Smooth muscle cell (in vitro differentiated cells): ENCODE measurements at regions not wholly inside any gene's neighbourhood (a gene's known extent, or its start where the extent isn't known, plus 50 kb on each side); places are given as distances from the start of the nearest gene placed in this dataset.

Experiments
- DNase-seq: peaks from one replicate; lab custom pipeline; 2025; ENCODE audit not compliant: unreplicated experiment; lab: John Stamatoyannopoulos, UW
- H2AFZ ChIP-seq: fragments of 200-600 bp; sonication (generic); 2 replicates; pipeline ENCODE4 v1.6.0; 2016; ENCODE audit warnings: antibody characterized with exemption, low read depth, mild to moderate bottlenecking
- H3F3A ChIP-seq: fragments of 200-600 bp; sonication (generic); 2 replicates; pipeline ENCODE4 v1.6.0; 2017; ENCODE audit warnings: antibody characterized with exemption, low read depth
- H3K27ac ChIP-seq: fragments of 200-600 bp; sonication (generic); 2 replicates; pipeline ENCODE4 v1.5.1; 2016; ENCODE audit warnings: low read depth, mild to moderate bottlenecking
- H3K27me3 ChIP-seq: fragments of 200-600 bp; sonication (generic); 2 replicates; pipeline ENCODE4 v1.6.1; 2016; ENCODE audit warnings: low read depth, mild to moderate bottlenecking
- H3K36me3 ChIP-seq: fragments of 200-600 bp; sonication (generic); 2 replicates; pipeline ENCODE4 v1.5.1; 2016; ENCODE audit warnings: low read depth
- H3K4me1 ChIP-seq: fragments of 200-600 bp; sonication (generic); 2 replicates; pipeline ENCODE4 v1.5.1; 2016; ENCODE audit warnings: low read depth
- H3K4me2 ChIP-seq: fragments of 200-600 bp; sonication (generic); 2 replicates; pipeline ENCODE4 v1.6.0; 2016; ENCODE audit warnings: mild to moderate bottlenecking
- H3K4me3 ChIP-seq: fragments of 200-600 bp; sonication (generic); 2 replicates; pipeline ENCODE4 v1.5.1; 2016; ENCODE audit warnings: mild to moderate bottlenecking
- H3K79me2 ChIP-seq: fragments of 200-600 bp; sonication (generic); 2 replicates; pipeline ENCODE4 v1.6.0; 2016; ENCODE audit warnings: low read depth, mild to moderate bottlenecking
- H3K9ac ChIP-seq: fragments of 200-600 bp; sonication (generic); 2 replicates; pipeline ENCODE4 v1.6.0; 2016; ENCODE audit warnings: low read depth
- H3K9me3 ChIP-seq: fragments of 200-600 bp; sonication (generic); replicated peaks from 2 replicates; pipeline ENCODE4 v1.5.1; 2016; ENCODE audit warnings: low read depth
- H4K20me1 ChIP-seq: fragments of 200-600 bp; sonication (generic); 2 replicates; pipeline ENCODE4 v1.6.0; 2016; ENCODE audit warnings: low read depth
- WGBS: methylation state at CpG from one replicate; pipeline ENCODE4 v1.1.7; 2016; ENCODE audit warnings: low lambda C conversion rate; 5-methylcytosine and 5-hydroxymethylcytosine counted together
- TF ChIP-seq, protein P1 (sequence below): fragments of 200-600 bp; sonication (generic); IDR thresholded peaks from 2 replicates; pipeline ENCODE4 v1.5.1; 2017; ENCODE audit warnings: borderline replicate concordance, mild to moderate bottlenecking, antibody characterized with exemption; ENCODE audit not compliant: insufficient read depth, poor library complexity, severe bottlenecking

DNA sequence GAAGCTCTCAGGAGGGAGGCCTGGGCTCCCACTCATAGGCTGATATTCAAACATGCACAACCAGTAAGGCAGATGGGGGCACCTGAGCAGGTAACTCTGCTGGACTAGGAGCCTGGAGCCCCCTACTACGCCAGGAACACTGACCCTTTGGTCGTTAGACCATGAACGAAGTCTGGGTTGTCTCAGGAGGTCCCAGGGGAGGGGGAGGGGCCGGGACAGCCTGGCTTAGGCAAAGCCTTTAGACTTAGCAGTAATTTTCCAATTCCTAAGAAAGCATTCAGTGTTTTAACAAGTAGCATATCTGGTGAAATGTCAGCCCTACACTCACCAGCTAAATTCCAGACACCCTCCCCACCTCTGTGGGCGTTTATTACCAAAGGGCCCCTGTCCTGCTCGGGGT is 67.4 kb upstream of the ST8SIA2 start:
- H3K4me2 ChIP-seq: no peak overlapping the region
- H2AFZ ChIP-seq: no peak overlapping the region
- TF ChIP-seq, protein P1, sequence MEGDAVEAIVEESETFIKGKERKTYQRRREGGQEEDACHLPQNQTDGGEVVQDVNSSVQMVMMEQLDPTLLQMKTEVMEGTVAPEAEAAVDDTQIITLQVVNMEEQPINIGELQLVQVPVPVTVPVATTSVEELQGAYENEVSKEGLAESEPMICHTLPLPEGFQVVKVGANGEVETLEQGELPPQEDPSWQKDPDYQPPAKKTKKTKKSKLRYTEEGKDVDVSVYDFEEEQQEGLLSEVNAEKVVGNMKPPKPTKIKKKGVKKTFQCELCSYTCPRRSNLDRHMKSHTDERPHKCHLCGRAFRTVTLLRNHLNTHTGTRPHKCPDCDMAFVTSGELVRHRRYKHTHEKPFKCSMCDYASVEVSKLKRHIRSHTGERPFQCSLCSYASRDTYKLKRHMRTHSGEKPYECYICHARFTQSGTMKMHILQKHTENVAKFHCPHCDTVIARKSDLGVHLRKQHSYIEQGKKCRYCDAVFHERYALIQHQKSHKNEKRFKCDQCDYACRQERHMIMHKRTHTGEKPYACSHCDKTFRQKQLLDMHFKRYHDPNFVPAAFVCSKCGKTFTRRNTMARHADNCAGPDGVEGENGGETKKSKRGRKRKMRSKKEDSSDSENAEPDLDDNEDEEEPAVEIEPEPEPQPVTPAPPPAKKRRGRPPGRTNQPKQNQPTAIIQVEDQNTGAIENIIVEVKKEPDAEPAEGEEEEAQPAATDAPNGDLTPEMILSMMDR: no peak
- H3K27ac ChIP-seq: no peak overlapping the region
- H3K9me3 ChIP-seq: no peaks in the 10 kb centered on the region
- no peak overlapping the region for H3K4me3 ChIP-seq
- peaks cover 12% of the 10 kb centered on the region for H3K27me3 ChIP-seq
- no peaks in the 10 kb centered on the region for H4K20me1 ChIP-seq
- H3K4me1 ChIP-seq: peaks cover 12% of the 10 kb centered on the region
- no peak for DNase-seq
- H3F3A ChIP-seq: no peaks in the 10 kb centered on the region
- WGBS: 26% methylated on average over 6 of the region's 6 CpGs
- H3K9ac ChIP-seq: no peak overlapping the region
- H3K79me2 ChIP-seq: no peaks in the 10 kb centered on the region
- no peaks in the 10 kb centered on the region for H3K36me3 ChIP-seq

DNA sequence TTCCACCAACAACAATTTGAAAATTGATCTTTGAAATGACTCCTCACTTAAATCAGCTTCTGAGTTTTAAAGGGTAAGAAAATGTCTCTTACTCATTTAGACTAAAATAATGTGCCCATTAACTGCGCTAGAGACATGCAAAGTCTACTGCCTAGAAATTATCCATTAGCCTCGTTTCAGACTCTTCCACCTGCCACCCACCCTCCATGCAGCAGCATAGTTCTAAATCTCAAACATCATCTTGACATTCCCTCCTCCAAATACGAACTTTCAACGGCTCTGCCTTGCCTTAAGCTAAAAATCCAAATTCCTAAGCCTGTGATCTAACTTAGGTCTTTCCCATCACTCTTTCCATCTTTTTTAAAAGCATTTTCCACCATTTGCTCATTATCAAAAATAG is 66.6 kb upstream of the ST8SIA2 start:
- TF ChIP-seq, protein P1: no peak
- no peak overlapping the region for H3K27ac ChIP-seq
- H3K9me3 ChIP-seq: no peaks in the 10 kb centered on the region
- no peak overlapping the region for H3K4me3 ChIP-seq
- DNase-seq: no peak
- H3F3A ChIP-seq: no peaks in the 10 kb centered on the region
- H3K36me3 ChIP-seq: no peaks in the 10 kb centered on the region
- no peak overlapping the region for H2AFZ ChIP-seq
- H3K79me2 ChIP-seq: no peaks in the 10 kb centered on the region
- no peak overlapping the region for H3K9ac ChIP-seq
- no peak overlapping the region for H3K4me2 ChIP-seq
- H4K20me1 ChIP-seq: no peaks in the 10 kb centered on the region
- H3K4me1 ChIP-seq: peaks cover 12% of the 10 kb centered on the region
- 77% methylated on average over 4 of the region's 4 CpGs for WGBS
- H3K27me3 ChIP-seq: peaks cover 9% of the 10 kb centered on the region

DNA sequence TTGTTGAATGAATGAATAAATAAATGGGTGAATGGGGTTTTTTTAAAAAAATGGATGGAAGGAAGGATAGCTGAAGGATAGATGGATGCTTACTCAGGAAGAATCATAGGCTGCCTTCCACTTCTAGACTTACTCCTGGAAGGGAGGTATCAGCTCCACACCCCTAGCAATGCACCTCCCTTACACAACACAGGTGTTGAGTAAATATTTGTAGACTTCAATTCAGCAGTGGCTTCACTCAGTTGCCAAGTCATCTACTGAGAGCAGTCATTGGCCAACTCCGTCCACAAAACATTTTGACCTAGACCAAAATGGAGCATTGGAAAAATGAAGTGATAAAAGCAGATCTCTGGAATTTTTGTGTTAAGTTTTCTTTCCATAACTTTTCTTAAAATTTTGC is 65.5 kb upstream of the ST8SIA2 start:
- Histone ChIP-seq H2AFZ (no peak overlapping the region), H3K9ac (no peak overlapping the region), H3K9me3 (no peaks in the 10 kb centered on the region), H3K27me3 (peaks cover 7% of the 10 kb centered on the region), H4K20me1 (no peaks in the 10 kb centered on the region), H3K4me3 (no peak overlapping the region), H3K4me2 (no peak overlapping the region), H3K4me1 (peaks cover 12% of the 10 kb centered on the region), H3K36me3 (no peaks in the 10 kb centered on the region), H3K79me2 (no peaks in the 10 kb centered on the region), H3K27ac (no peak overlapping the region), H3F3A (no peaks in the 10 kb centered on the region)
- no peak for DNase-seq
- WGBS: 91% methylated on average over 1 of the region's 1 CpG
- TF ChIP-seq, protein P1: no peak

DNA sequence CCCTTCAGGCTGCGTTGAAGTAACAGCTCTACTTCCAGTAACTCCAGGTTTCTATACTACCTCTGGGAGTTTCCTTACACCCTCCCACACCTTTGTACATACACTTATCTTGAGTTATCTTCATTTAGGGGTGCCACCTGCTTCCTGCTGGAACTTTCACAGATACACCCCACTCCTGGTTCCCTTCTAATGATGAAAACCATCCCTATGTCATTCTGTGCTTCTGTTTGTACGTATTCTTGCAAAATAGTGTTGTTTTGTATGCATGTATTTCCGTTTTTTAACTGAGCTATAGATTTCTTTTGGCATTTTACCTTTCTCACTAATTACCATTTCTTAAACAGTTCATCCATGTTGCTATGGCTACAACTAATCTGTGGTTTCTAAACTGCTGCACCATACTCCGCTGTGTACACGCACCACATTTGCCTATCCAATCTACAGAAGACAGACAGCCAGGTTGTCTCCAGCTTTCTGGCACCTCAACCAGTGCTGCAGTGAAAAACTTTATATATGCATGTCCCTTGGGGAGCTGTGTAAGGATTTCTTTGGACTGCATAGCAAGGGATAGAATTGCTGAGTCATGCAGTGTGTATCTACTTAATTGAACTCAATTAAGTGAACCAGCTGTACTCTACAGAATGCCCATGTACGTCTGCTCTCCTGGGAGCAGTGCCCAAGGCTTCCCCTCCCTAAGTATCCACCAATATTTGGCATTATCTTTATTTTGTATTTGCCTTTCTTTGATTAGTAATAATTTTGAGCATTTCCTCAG is 61.4 kb upstream of the ST8SIA2 start:
- peaks cover 3% of the 10 kb centered on the region for H3K4me1 ChIP-seq
- WGBS: 95% methylated on average over 6 of the region's 6 CpGs
- no peak overlapping the region for H3K4me2 ChIP-seq
- H3K27me3 ChIP-seq: peaks cover 4% of the 10 kb centered on the region
- H3K4me3 ChIP-seq: no peak overlapping the region
- TF ChIP-seq, protein P1: no peak
- no peak overlapping the region for H2AFZ ChIP-seq
- H3K27ac ChIP-seq: no peak overlapping the region
- no peaks in the 10 kb centered on the region for H3K9me3 ChIP-seq
- no peak overlapping the region for H3K9ac ChIP-seq
- DNase-seq: no peak
- no peaks in the 10 kb centered on the region for H3F3A ChIP-seq
- no peaks in the 10 kb centered on the region for H3K36me3 ChIP-seq
- no peaks in the 10 kb centered on the region for H3K79me2 ChIP-seq
- H4K20me1 ChIP-seq: no peaks in the 10 kb centered on the region
